ENCODE measurements at regions not wholly inside any gene's neighbourhood (a gene's known extent, or its start where the extent isn't known, plus 50 kb on each side); places are given as distances from the start of the nearest gene placed in this dataset.
A peak's percentile ranks its signal among the peaks of the same experiment; 100 is the strongest.
"Not testable (repeated sequence)": the region's sequence is repeated elsewhere in the genome, so short reads cannot be mapped to it uniquely, and the experiment has no call there.

DNA sequence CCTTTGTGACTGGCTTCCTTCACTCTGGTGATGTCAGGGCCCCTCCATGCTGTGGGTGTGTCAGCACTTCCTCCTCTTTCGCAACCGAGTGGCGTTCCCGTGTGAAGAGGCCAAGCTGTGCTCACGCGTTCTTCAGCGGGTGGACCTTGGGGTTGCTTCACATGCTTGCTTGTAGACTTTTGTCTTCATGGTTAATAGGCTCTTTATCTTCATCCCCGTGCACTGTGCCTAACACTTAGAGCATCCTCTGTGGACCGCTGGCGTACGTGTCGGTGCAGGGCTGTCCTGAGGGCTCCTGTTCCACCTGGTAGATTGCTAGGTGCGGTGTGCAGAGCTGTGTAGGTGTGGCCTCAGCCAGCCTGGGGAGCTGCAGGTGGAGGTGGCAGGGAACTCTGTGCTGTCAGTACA, 182.3 kb downstream of the OR4M2 start:
- CTCF ChIA-PET = no interaction called here
- H3K27me3 Mint-ChIP-seq = peaks cover 1% of the 10 kb centered on the region
- no peak for TF ChIP-seq CTCF (IDR thresholded peaks at IDR 0.05)
- intact Hi-C loops (cut with micrococcal nuclease) = no loop called here
- H3K4me3 Mint-ChIP-seq = no peak overlapping the region
- H3K36me3 Mint-ChIP-seq (ENCODE audit: low read depth) = no peaks in the 10 kb centered on the region
- no peak for ATAC-seq
- H3K4me1 Mint-ChIP-seq (ENCODE audit: low read depth) = peaks cover 17% of the 10 kb centered on the region
- DNase-seq = peak; percentile 38
- H3K9me3 Mint-ChIP-seq = no peaks in the 10 kb centered on the region
- POLR2A ChIA-PET = no interaction called here
- H3K27ac Mint-ChIP-seq = no peak overlapping the region

GRCh38 chr15:22263738-22264137, 183.4 kb downstream of the OR4M2 start:
- no peak overlapping the region for H3K27ac Mint-ChIP-seq
- no peak for TF ChIP-seq CTCF (IDR thresholded peaks at IDR 0.05)
- H3K36me3 Mint-ChIP-seq (ENCODE audit: low read depth) = no peaks in the 10 kb centered on the region
- peaks cover 17% of the 10 kb centered on the region for H3K4me1 Mint-ChIP-seq (ENCODE audit: low read depth)
- no peak overlapping the region for H3K4me3 Mint-ChIP-seq
- DNase-seq (no peak), ATAC-seq (peak; percentile 22)
- peaks cover 1% of the 10 kb centered on the region for H3K27me3 Mint-ChIP-seq
- ChIA-PET CTCF (interaction anchor here (1.4 to 2.3 kb wide), 2 partner anchors 41 to 1907 kb away, joined by 6 to 8 read pairs; no protein-coding TSS in a partner anchor), POLR2A (no interaction called here)
- no peaks in the 10 kb centered on the region for H3K9me3 Mint-ChIP-seq
- intact Hi-C loops (cut with micrococcal nuclease) = no loop called here

- ATAC-seq = peak; percentile 61
- DNase-seq; H3K36me3 Mint-ChIP-seq (ENCODE audit: low read depth); H3K27ac Mint-ChIP-seq; H3K9me3 Mint-ChIP-seq; H3K27me3 Mint-ChIP-seq; H3K4me3 Mint-ChIP-seq; intact Hi-C loops (cut with micrococcal nuclease); POLR2A ChIA-PET: not testable (repeated sequence)
- CTCF ChIA-PET = interaction anchor here (1.4 to 2.3 kb wide), 3 partner anchors 41 to 1907 kb away, joined by 3 to 8 read pairs (median 6); no protein-coding TSS in a partner anchor
- H3K4me1 Mint-ChIP-seq (ENCODE audit: low read depth) = peaks cover 17% of the 10 kb centered on the region
Measured at GRCh38 chr15:22264272-22264671, 183.9 kb downstream of the OR4M2 start.

DNA sequence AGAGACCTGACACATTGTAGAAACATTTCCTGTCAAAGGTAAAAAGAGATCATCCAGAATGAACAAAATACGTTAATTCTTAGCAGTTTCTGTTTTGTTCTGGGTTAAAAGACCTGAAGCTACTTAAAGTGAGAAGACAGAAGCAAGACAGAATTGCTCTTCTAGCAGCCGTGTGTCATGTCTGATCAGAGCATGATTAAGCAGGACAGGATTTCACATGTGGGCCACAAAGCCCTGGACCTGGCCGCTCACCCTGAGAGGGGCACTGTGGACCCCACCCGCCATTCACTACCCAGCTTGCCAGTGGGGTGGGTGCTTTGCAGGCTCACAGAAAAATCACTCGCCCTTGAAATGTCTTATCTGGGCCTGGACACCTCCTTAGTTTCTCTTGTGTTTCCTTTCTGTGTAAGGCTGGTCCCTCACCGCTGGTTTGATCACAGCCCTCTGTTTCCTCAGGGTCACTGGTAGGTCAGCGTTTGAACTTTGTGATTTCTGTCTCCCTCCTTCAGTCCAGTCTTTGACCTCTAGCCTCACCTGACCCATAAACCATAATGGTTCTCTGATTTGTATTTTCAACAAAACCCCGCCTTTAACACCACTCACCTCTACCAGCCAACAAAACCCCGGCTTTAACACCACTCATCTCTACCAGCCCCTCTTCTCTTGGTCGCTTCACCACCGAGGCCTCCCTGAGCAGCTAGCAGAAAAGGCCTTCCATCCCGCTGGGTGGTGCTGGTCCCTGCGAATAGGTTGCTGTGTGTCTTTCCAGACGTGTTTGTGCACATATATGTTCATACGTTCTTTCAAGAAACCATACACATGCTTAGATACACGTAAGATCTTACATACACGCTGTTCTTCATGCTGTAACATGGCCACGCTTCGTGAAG, 185.0 kb downstream of the OR4M2 start:
- Mint-ChIP-seq H3K27me3 (peaks cover 1% of the 10 kb centered on the region), H3K4me3 (no peak overlapping the region), H3K9me3 (no peaks in the 10 kb centered on the region), H3K36me3 (ENCODE audit: low read depth) (no peaks in the 10 kb centered on the region), H3K4me1 (ENCODE audit: low read depth) (peaks cover 8% of the 10 kb centered on the region), H3K27ac (no peak overlapping the region)
- DNase-seq = peak; percentile 13
- intact Hi-C loops (cut with micrococcal nuclease) = no loop called here
- POLR2A ChIA-PET = no interaction called here
- CTCF ChIA-PET = interaction anchor here (1.4 to 2.3 kb wide), 3 partner anchors 42 to 1908 kb away, joined by 3 to 8 read pairs (median 6); no protein-coding TSS in a partner anchor
- ATAC-seq = peak; percentile 40
- no peak for TF ChIP-seq CTCF (IDR thresholded peaks at IDR 0.05)

- ChIA-PET CTCF (interaction anchor here (2.3 kb wide), 1 partner anchor 1909 kb away, joined by 6 read pairs; no protein-coding TSS in a partner anchor), POLR2A (no interaction called here)
- Mint-ChIP-seq H3K27ac (no peak overlapping the region), H3K4me1 (ENCODE audit: low read depth) (peaks cover 3% of the 10 kb centered on the region), H3K27me3 (peaks cover under 1% of the 10 kb centered on the region), H3K36me3 (ENCODE audit: low read depth) (no peaks in the 10 kb centered on the region), H3K4me3 (no peak overlapping the region), H3K9me3 (no peaks in the 10 kb centered on the region)
- intact Hi-C loops (cut with micrococcal nuclease) = no loop called here
- ATAC-seq = no peak
- no peak for DNase-seq
- TF ChIP-seq CTCF (IDR thresholded peaks at IDR 0.05) = no peak
Measured at GRCh38 chr15:22265970-22266369, 185.6 kb downstream of the OR4M2 start.

All from activated CD8-positive, alpha-beta T cell treated with anti-CD3 and anti-CD28 coated beads for 36 hours (primary cell).